OCI-LY1 (cell line): ENCODE measurements at regions not wholly inside any gene's neighbourhood (a gene's known extent, or its start where the extent isn't known, plus 50 kb on each side); places are given as distances from the start of the nearest gene placed in this dataset.

Experiments used
- H2AFZ ChIP-seq: fragments of 200-600 bp; sonication (generic), shearing (Covaris generic); 2 replicates; pipeline ENCODE4 v1.6.0; 2014; ENCODE audit warnings: antibody characterized with exemption, mild to moderate bottlenecking, low read length
- H3F3A ChIP-seq: fragments of 200-600 bp; sonication (generic), shearing (Covaris generic); 2 replicates; pipeline ENCODE4 v1.6.0; 2014; ENCODE audit warnings: mild to moderate bottlenecking, antibody characterized with exemption, low read length, moderate library complexity; ENCODE audit not compliant: insufficient read depth
- H3K27ac ChIP-seq: fragments of 200-600 bp; sonication (generic); 2 replicates; pipeline ENCODE4 v1.5.1; 2014; ENCODE audit warnings: low read length, mixed run types, mild to moderate bottlenecking, low read depth; ENCODE audit not compliant: poor library complexity, severe bottlenecking
- H3K27me3 ChIP-seq: fragments of 200-600 bp; sonication (generic); 2 replicates; pipeline ENCODE4 v1.6.0; 2014; ENCODE audit warnings: antibody characterized with exemption, mild to moderate bottlenecking, low read length, moderate library complexity; ENCODE audit not compliant: insufficient read depth
- H3K36me3 ChIP-seq: fragments of 200-600 bp; sonication (generic); 2 replicates; pipeline ENCODE4 v1.6.1; 2014; ENCODE audit warnings: mild to moderate bottlenecking, antibody characterized with exemption, low read length, moderate library complexity, mixed read lengths; ENCODE audit not compliant: insufficient read depth
- H3K4me1 ChIP-seq: fragments of 200-600 bp; sonication (generic); 2 replicates; pipeline ENCODE4 v1.5.1; 2014; ENCODE audit warnings: mild to moderate bottlenecking, low read length, moderate library complexity; ENCODE audit not compliant: insufficient read depth, severe bottlenecking
- H3K4me2 ChIP-seq: fragments of 200-600 bp; sonication (generic), shearing (Covaris generic); 2 replicates; pipeline ENCODE4 v1.6.1; 2014; ENCODE audit warnings: low read length
- H3K4me3 ChIP-seq: fragments of 200-600 bp; sonication (generic); 2 replicates; pipeline ENCODE4 v1.5.1; 2014; ENCODE audit warnings: low read length, low read depth, mild to moderate bottlenecking, mixed read lengths; ENCODE audit not compliant: poor library complexity, severe bottlenecking
- H3K79me2 ChIP-seq: fragments of 200-600 bp; shearing (Covaris generic); 2 replicates; pipeline ENCODE4 v1.6.1; 2016; ENCODE audit warnings: mixed run types, low read length, mixed read lengths; ENCODE audit not compliant: insufficient read depth
- H3K9ac ChIP-seq: fragments of 200-600 bp; sonication (generic), shearing (Covaris generic); 2 replicates; pipeline ENCODE4 v1.6.1; 2014; ENCODE audit warnings: mild to moderate bottlenecking, low read length, mixed read lengths
- H3K9me2 ChIP-seq: fragments of 200-600 bp; sonication (generic), shearing (Covaris generic); 2 replicates; pipeline ENCODE4 v1.6.1; 2014; ENCODE audit warnings: low read depth, mild to moderate bottlenecking, low read length, mixed read lengths
- H3K9me3 ChIP-seq: fragments of 200-600 bp; shearing (Covaris generic); 2 replicates; pipeline ENCODE4 v1.6.1; 2014; ENCODE audit warnings: low read length, mixed read lengths
- H4K20me1 ChIP-seq: fragments of 200-600 bp; sonication (generic), shearing (Covaris generic); 2 replicates; pipeline ENCODE4 v1.6.0; 2016; ENCODE audit warnings: mild to moderate bottlenecking, low read length; ENCODE audit not compliant: insufficient read depth
- CTCF ChIP-seq: fragments of 200-600 bp; sonication (generic), shearing (Covaris generic); IDR thresholded peaks from 2 replicates; pipeline ENCODE4 v1.5.1; 2017; ENCODE audit warnings: mild to moderate bottlenecking, antibody characterized with exemption, low read length, moderate library complexity, mixed read lengths
- EZH2 ChIP-seq: fragments of 200-600 bp; sonication (generic), shearing (Covaris generic); IDR thresholded peaks from 2 replicates; pipeline ENCODE4 v1.8.0; 2017; ENCODE audit warnings: borderline replicate concordance, mixed run types, mild to moderate bottlenecking, antibody characterized with exemption, low read length, moderate library complexity, mixed read lengths

- H3K36me3 ChIP-seq: no peaks in the 10 kb centered on the region
- H3K79me2 ChIP-seq: no peaks in the 10 kb centered on the region
- H3K27ac ChIP-seq: no peak overlapping the region
- H3K4me3 ChIP-seq: no peak overlapping the region
- no peaks in the 10 kb centered on the region for H3K4me1 ChIP-seq
- H3K9me3 ChIP-seq: no peaks in the 10 kb centered on the region
- H3K27me3 ChIP-seq: no peaks in the 10 kb centered on the region
- no peaks in the 10 kb centered on the region for H4K20me1 ChIP-seq
- no peaks in the 10 kb centered on the region for H3K9me2 ChIP-seq
- TF ChIP-seq CTCF: no peak
- TF ChIP-seq EZH2: no peak
- no peak overlapping the region for H3K9ac ChIP-seq
- H3F3A ChIP-seq: no peaks in the 10 kb centered on the region
- no peak overlapping the region for H3K4me2 ChIP-seq
- H2AFZ ChIP-seq: no peak overlapping the region
Measured at GRCh38 chr20:17084909-17085308, 141.9 kb upstream of the PCSK2 start.

GRCh38 chr20:17093782-17094181 is 133.1 kb upstream of the PCSK2 start:
- Histone ChIP-seq H3K9me2 (no peaks in the 10 kb centered on the region), H3K27me3 (no peaks in the 10 kb centered on the region), H4K20me1 (no peaks in the 10 kb centered on the region), H3K9ac (no peak overlapping the region), H3K79me2 (no peaks in the 10 kb centered on the region), H3F3A (no peaks in the 10 kb centered on the region), H3K36me3 (no peaks in the 10 kb centered on the region), H2AFZ (no peak overlapping the region), H3K9me3 (no peaks in the 10 kb centered on the region), H3K4me2 (no peak overlapping the region), H3K27ac (no peak overlapping the region), H3K4me1 (no peaks in the 10 kb centered on the region), H3K4me3 (no peak overlapping the region)
- TF ChIP-seq CTCF (no peak), EZH2 (no peak)

GRCh38 chr20:17097603-17098002 is 129.2 kb upstream of the PCSK2 start:
- Histone ChIP-seq H3K4me2 (no peak overlapping the region), H3K9me2 (no peaks in the 10 kb centered on the region), H4K20me1 (no peaks in the 10 kb centered on the region), H3K27me3 (no peaks in the 10 kb centered on the region), H3K9ac (no peak overlapping the region), H3K27ac (no peak overlapping the region), H3F3A (no peaks in the 10 kb centered on the region), H2AFZ (no peak overlapping the region), H3K9me3 (no peaks in the 10 kb centered on the region), H3K36me3 (no peaks in the 10 kb centered on the region), H3K4me3 (no peak overlapping the region), H3K4me1 (no peaks in the 10 kb centered on the region), H3K79me2 (no peaks in the 10 kb centered on the region)
- no peak for TF ChIP-seq CTCF
- no peak for TF ChIP-seq EZH2
